HG03066 (cell line): ENCODE measurements at regions not wholly inside any gene's neighbourhood (a gene's known extent, or its start where the extent isn't known, plus 50 kb on each side); places are given as distances from the start of the nearest gene placed in this dataset.
"Not testable (repeated sequence)": the region's sequence is repeated elsewhere in the genome, so short reads cannot be mapped to it uniquely, and the experiment has no call there.

Experiments used
- ATAC-seq: cut with Tn5 transposase; IDR thresholded peaks from one replicate; pipeline ENCODE4 v1.9.1; 2021; ENCODE audit warnings: low read depth; ENCODE audit not compliant: unreplicated experiment

GRCh38 chr18:47729356-47729755, 201.1 kb downstream of the SMAD2 start:
- ATAC-seq = no peak

GRCh38 chr18:47728921-47729320, 201.5 kb downstream of the SMAD2 start:
- no peak for ATAC-seq

GRCh38 chr18:47727409-47727808, 203.1 kb downstream of the SMAD2 start:
- ATAC-seq = no peak

- ATAC-seq = no peak
Observed at GRCh38 chr18:47726550-47726949, 203.9 kb downstream of the SMAD2 start.

- no peak for ATAC-seq
Observed at GRCh38 chr18:47725656-47726055, 204.8 kb downstream of the SMAD2 start.

GRCh38 chr18:47724186-47724975, 206.1 kb downstream of the SMAD2 start:
- no peak for ATAC-seq

GRCh38 chr18:47721876-47722275, 208.6 kb downstream of the SMAD2 start:
- ATAC-seq = no peak

GRCh38 chr18:47720741-47721140, 209.7 kb downstream of the SMAD2 start:
- no peak for ATAC-seq

- no peak for ATAC-seq
Observed at GRCh38 chr18:47719096-47719780, 211.2 kb downstream of the SMAD2 start.

- no peak for ATAC-seq
Observed at GRCh38 chr18:47718646-47719045, 211.8 kb downstream of the SMAD2 start.

- no peak for ATAC-seq
Observed at GRCh38 chr18:47717257-47717656, 213.2 kb downstream of the SMAD2 start.

GRCh38 chr18:47716632-47717185, 213.8 kb downstream of the SMAD2 start:
- ATAC-seq = no peak

- no peak for ATAC-seq
Observed at GRCh38 chr18:47710451-47710850, 220.0 kb downstream of the SMAD2 start.

GRCh38 chr18:47709556-47709955, 220.9 kb downstream of the SMAD2 start:
- ATAC-seq = no peak

GRCh38 chr18:47708206-47708605, 222.3 kb downstream of the SMAD2 start:
- ATAC-seq = no peak

GRCh38 chr18:47701134-47701533, 229.3 kb downstream of the SMAD2 start:
- ATAC-seq = no peak

GRCh38 chr18:47696870-47697269, 233.6 kb downstream of the SMAD2 start:
- no peak for ATAC-seq

GRCh38 chr18:47691611-47692010, 238.8 kb downstream of the SMAD2 start:
- ATAC-seq = no peak

GRCh38 chr18:47690778-47691177, 239.7 kb downstream of the SMAD2 start:
- ATAC-seq = not testable (repeated sequence)

- no peak for ATAC-seq
Observed at GRCh38 chr18:47689371-47689770, 241.1 kb downstream of the SMAD2 start.

GRCh38 chr18:47686806-47687205, 243.7 kb downstream of the SMAD2 start:
- ATAC-seq = no peak

- ATAC-seq = no peak
Observed at GRCh38 chr18:47683774-47684173, 246.7 kb downstream of the SMAD2 start.
